ENCODE measurements at regions not wholly inside any gene's neighbourhood (a gene's known extent, or its start where the extent isn't known, plus 50 kb on each side); places are given as distances from the start of the nearest gene placed in this dataset.
"Not testable (repeated sequence)": the region's sequence is repeated elsewhere in the genome, so short reads cannot be mapped to it uniquely, and the experiment has no call there.

DNA sequence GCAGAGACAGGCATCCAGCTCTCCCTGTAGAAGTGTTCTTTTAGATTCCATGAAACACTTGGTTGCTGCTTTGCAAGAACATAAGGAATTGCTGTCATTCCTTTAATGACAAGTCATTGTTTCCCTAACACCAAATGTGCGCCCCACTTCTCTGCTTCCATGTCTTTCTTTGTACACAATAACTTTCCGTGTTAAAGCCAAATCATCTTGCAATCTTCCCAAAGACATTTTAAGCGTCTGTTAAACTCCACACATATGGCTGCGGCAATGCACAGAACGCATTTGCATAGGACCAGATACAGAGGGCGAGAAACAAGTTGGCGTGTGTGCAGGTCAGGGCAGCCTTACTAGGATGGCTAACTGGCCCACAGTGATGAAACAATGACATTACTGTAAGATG, 399.3 kb upstream of the PRKCQ start:
- no peak for DNase-seq

- DNase-seq: no peak
These were observed 398.1 kb upstream of the PRKCQ start for GRCh38 chr10:6978187-6978627.

DNA sequence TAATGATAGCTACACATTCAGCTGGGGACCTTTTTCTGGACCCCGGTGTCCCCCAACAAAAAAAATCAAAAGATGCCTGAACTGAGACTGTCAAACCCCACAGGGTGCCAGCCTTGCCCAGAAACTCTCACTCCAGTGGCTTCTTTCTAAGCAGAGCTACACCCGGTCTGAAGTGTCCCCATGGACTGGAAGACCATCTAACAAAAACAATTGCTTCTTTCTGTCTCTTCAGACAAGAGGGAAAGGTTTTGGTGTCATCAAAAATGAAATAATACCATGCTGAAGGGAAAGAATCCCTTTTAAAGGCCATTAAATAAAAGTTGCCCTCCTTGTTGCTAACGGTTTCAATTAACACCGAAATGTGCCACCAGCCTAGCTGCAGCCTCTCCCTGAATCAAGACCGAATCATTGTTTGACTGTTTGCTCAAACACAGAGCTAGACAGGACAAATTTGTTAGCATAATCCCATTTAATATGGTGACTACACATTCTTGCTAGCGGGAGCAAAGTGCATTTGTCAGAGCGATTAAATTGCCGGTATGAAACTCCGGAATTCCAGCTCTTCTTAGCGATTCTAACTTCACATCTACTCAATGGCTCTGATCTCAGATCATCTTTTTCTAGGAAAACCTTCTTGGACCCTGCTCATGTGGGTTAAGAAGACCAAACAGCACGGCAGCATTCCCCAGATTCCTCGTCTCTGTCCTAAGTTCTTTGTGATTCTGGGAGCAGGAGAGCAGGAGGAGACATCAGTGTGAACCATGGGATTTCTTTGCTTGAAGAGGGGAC, 397.5 kb upstream of the PRKCQ start:
- DNase-seq: no peak

- no peak for DNase-seq
These were observed 393.8 kb upstream of the PRKCQ start for GRCh38 chr10:6973899-6974298.

- DNase-seq: no peak
These were observed 392.1 kb upstream of the PRKCQ start for GRCh38 chr10:6972226-6972625.

DNA sequence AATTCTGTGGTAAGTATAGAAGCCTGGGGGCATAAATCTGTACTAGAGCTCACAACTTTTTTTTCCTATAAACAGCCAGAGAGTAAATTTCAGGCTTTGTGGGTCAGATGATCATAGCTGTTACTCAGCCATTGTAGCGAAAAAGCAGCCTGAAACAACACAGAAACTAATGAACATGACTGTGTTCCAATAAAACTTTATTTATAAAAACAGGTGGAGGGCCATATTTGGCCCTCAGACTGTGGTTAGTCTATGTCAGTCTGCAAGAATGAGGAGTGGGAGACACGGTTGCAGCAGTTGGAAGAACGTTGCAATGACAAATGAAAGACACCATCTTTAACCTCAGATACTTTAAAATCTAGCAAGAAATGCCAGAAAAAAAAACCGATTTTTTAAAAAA, 389.6 kb upstream of the PRKCQ start:
- DNase-seq: no peak

GRCh38 chr10:6964543-6964942, 384.5 kb upstream of the PRKCQ start:
- no peak for DNase-seq

- no peak for DNase-seq
These were observed 382.5 kb upstream of the PRKCQ start for GRCh38 chr10:6962576-6962975.

GRCh38 chr10:6958711-6959110, 378.6 kb upstream of the PRKCQ start:
- DNase-seq: no peak

- no peak for DNase-seq
These were observed 378.2 kb upstream of the PRKCQ start for GRCh38 chr10:6958254-6958653.

DNA sequence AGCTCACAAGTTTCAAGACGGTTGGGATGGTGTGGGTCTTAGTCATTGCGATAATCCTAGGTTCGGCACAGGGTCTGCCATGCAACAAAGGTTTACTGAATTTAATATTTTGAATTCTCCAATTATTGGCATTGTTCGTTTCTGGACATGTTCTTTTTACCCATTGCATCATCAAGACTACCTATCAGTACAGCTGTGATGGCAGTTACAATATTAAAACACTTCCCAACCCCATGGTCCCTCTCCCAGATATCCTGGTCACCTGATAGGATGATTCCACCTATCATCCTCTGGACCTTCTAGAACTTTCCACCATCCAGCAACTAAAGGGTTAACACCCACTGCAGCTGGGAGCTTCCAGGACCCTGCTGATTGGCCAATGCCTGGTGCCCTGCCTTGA, 377.8 kb upstream of the PRKCQ start:
- no peak for DNase-seq

DNA sequence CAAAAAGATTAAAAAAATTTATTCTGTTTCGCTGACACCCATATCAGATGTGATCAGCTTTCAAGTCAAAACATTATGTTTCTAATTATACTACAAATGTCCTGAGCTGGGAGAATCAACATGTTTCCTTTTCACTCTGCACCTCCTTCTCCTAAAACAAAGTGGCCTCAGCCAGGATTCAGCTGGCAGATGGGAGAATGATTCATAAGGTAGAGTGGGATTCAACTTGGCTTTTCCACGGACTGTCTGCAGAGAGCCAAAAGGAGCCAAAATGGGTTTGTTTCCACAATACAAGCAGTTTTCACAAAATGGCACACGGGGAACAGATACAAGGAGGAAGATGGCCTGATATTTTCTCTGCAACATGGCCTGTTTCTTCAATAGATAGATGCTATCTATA, 376.5 kb upstream of the PRKCQ start:
- no peak for DNase-seq

DNA sequence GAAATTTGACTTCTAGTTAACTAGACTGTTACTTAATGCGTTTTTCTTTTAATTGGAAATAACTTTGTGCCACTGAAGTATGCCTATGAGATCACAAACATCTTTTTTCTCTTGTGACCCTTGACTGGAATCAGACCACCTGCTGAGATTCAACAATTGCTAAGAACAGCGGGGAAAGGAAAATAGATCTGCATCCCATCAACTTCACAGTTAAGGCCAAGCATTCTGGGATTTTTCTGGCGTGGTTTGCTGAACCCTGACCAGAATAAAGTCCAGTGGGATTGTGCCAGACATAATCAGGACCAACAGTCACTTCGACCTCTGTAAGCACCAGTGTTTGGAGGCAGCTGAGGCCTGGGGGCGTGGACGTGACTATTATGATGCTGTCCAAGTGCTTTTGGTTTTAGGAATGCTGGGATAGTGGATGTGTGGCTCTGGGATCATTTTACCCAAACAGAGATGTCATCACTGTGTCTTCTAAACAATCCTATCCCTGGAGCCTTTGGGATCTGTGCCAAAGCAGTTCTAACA, 373.3 kb upstream of the PRKCQ start:
- DNase-seq: no peak

DNA sequence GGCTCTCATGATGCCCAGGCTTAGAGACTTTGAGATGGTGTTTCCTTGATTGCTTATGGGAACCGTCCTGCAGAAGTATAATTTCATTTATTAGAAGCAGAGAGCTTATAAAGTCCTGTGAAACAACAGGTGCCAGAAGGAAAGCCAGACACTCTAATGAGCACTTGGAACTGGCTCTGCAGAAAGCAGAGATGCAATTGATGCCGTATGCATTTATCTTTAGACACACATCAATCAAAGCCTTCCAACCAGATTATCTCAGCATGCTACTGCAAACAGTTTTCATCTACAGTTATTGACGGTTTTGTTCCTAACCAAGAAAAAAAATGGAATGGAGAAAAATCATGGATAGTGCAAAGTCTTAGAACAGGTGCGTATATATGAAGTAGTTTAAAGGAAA, 371.7 kb upstream of the PRKCQ start:
- DNase-seq: no peak

GRCh38 chr10:6950133-6950532, 370.1 kb upstream of the PRKCQ start:
- no peak for DNase-seq

DNA sequence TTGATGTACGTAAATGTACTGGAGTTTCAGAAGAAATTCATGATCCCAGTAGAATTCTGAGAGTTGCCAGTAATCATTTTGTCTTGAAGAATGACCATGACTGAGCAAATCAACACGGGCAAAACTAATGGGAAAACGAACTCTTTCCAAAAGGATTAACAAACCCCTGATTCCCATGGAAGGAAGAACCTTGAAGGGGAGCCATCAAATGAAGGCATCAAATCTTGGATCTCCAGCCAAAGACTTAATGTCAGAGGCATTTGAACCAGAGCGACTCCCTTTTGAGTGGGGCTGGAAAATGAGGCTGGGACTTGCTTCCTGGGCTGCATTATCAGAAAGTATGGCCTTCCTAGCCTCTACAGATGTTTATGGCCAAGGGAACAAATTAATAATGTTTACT, 364.4 kb upstream of the PRKCQ start:
- DNase-seq: no peak

DNA sequence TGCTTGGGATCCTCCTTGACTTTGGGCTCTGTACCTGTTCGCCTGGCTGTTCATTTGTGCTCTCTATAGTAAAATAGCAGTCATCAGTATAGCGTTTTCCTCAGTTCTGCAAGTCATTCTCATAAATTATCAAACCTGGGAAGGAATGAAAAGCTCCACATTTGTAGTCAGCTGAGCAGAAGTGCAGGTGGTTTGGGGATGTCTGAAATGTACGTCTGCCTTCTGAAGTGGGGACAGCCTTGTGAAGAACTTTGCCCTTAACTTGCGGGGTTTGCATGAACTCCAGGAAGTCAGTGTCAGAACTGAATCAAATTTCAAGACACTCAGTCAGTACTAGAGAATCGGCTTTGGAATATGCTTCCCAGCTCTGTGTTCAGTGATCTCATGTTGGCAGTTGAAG, 358.3 kb upstream of the PRKCQ start:
- DNase-seq: no peak

DNA sequence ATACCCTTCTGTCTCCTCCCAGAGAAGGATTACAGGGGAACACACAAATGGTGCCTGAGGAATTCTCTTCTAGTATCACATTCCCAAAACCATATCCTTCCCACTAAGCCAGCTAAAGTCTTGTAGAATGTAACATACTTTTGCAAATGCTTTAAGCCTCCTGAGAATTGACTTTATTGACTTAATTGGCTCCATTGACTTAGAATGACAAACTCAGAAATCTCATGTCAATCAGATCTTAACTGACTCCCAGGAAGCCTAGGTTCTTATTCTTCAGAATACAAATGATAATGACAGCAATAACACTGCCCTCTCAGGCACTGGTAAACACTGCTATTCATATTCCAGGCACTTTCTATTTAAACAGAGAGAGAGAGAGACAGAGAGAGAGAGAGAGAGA, 356.9 kb upstream of the PRKCQ start:
- DNase-seq: no peak

DNA sequence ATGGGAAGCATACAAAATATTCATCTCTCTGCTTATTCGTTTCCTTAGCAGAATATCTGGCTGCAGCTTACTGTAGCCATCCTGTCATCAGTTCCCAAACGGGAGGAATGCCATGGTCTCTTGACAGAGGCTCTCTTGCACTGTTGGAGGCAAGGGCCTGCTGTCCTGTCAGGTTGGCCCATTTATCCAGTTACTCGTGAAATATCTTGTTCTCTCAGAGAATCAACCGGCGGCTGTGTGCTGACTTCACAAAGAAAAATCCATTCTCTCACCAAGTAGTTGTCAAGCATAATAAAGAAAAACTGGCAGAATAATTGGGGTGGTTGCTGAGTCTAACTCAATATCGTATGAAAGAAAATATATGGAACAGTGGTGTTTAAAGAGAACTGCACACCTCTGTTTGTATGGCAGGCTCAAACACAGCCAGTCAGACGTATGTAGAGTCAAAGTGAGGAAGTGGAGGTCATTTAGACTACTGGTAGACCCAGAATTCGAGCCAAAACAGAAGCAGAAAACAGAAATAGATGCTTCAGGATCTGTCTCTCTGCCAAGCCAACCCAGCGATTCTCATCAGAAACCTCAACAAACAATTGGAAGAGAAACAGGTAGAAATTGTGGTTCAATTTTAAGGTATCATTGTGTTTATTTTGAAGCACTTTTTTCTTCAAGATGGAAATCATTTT, 349.2 kb upstream of the PRKCQ start:
- no peak for DNase-seq

GRCh38 chr10:6928586-6928985, 348.5 kb upstream of the PRKCQ start:
- no peak for DNase-seq

- no peak for DNase-seq
These were observed 346.9 kb upstream of the PRKCQ start for GRCh38 chr10:6926971-6927370.

GRCh38 chr10:6925146-6925545, 345.1 kb upstream of the PRKCQ start:
- no peak for DNase-seq

- no peak for DNase-seq
These were observed 344.1 kb upstream of the PRKCQ start for GRCh38 chr10:6924166-6924565.

DNA sequence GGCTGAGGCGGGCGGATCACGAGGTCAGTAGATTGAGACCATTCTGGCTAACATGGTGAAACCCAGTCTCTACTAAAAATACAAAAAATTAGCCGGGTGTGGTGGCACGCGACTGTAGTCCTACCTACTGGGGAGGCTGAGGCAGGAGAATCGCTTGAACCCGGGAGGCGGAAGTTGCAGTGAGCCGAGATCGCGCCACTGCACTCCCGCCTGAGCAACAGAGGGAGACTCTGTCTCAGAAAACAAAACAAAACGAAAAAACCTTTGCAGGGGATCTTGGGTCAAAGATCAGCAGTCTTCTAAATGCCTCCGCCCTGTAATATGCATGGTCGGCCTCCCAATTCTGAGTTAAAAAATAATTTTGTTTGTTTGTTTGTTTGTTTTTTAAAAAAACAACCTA, 340.9 kb upstream of the PRKCQ start:
- not testable (repeated sequence) for DNase-seq
